Activated T-cell treated with anti-CD3 and anti-CD28 coated beads, Interleukin-2, amount 50 U/mL, for 24 hours (primary cell): ENCODE measurements at regions not wholly inside any gene's neighbourhood (a gene's known extent, or its start where the extent isn't known, plus 50 kb on each side); places are given as distances from the start of the nearest gene placed in this dataset.

ENCODE experiments used
- DNase-seq: peaks from one replicate; pipeline ENCODE4 v3.0.0-alpha.2; 2020
- H3K27ac Mint-ChIP-seq: 2 replicates; pipeline ENCODE4 v1.8.0; 2020; ENCODE audit warnings: mild to moderate bottlenecking, mixed read lengths
- H3K27me3 Mint-ChIP-seq: 2 replicates; pipeline ENCODE4 v1.8.0; 2020; ENCODE audit warnings: mixed read lengths
- H3K36me3 Mint-ChIP-seq: 2 replicates; pipeline ENCODE4 v1.8.0; 2020; ENCODE audit warnings: low read depth, mixed read lengths
- H3K4me1 Mint-ChIP-seq: 2 replicates; pipeline ENCODE4 v1.8.0; 2020; ENCODE audit warnings: low read depth, mixed read lengths
- H3K4me3 Mint-ChIP-seq: 2 replicates; pipeline ENCODE4 v1.8.0; 2020; ENCODE audit warnings: mild to moderate bottlenecking, moderate library complexity, mixed read lengths
- H3K9me3 Mint-ChIP-seq: 2 replicates; pipeline ENCODE4 v1.8.0; 2020; ENCODE audit warnings: mixed read lengths

- peaks cover 4% of the 10 kb centered on the region for H3K4me1 Mint-ChIP-seq
- no peaks in the 10 kb centered on the region for H3K9me3 Mint-ChIP-seq
- H3K27me3 Mint-ChIP-seq: no peaks in the 10 kb centered on the region
- no peak overlapping the region for H3K27ac Mint-ChIP-seq
- DNase-seq: no peak
- H3K4me3 Mint-ChIP-seq: no peak overlapping the region
- H3K36me3 Mint-ChIP-seq: no peaks in the 10 kb centered on the region
Measured at GRCh38 chr6:143581835-143582480, 70.4 kb upstream of the FUCA2 start.

- Mint-ChIP-seq H3K4me3 (no peak overlapping the region), H3K27me3 (no peaks in the 10 kb centered on the region), H3K9me3 (no peaks in the 10 kb centered on the region), H3K36me3 (no peaks in the 10 kb centered on the region), H3K27ac (no peak overlapping the region), H3K4me1 (peaks cover 6% of the 10 kb centered on the region)
- DNase-seq: no peak
Measured at GRCh38 chr6:143579703-143580102, 68.2 kb upstream of the FUCA2 start.

- no peak overlapping the region for H3K4me3 Mint-ChIP-seq
- no peaks in the 10 kb centered on the region for H3K27me3 Mint-ChIP-seq
- DNase-seq: no peak
- no peaks in the 10 kb centered on the region for H3K9me3 Mint-ChIP-seq
- no peaks in the 10 kb centered on the region for H3K36me3 Mint-ChIP-seq
- no peak overlapping the region for H3K27ac Mint-ChIP-seq
- H3K4me1 Mint-ChIP-seq: peaks cover 6% of the 10 kb centered on the region
Measured at GRCh38 chr6:143578054-143578453, 66.5 kb upstream of the FUCA2 start.

DNA sequence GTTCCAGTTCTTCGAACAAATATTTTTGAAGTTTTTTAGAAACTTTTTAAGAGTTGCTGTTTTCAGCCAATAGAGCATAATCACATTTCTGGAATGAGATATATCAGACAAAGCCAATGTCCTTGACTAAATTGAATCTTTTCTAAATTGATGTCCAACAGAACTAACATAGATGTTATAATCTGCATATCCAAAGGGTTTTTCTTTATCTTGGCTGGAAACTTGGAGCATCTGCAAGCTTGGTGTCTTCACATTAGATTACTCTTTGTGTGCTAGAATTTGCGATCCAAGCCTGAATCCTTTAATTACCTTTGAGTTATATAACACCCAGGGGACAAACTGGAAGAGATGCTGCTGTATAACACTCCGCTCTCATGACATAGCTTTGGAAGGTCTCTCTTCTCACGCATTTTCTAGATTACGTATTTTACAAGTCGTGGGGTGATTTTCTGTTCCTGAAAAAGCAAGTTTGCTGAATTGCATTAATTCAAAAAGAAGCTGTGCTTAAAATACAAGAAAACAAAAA lies 64.4 kb upstream of the FUCA2 start:
- Mint-ChIP-seq H3K4me3 (no peak overlapping the region), H3K4me1 (peaks cover 1% of the 10 kb centered on the region), H3K27ac (no peak overlapping the region), H3K9me3 (no peaks in the 10 kb centered on the region), H3K27me3 (no peaks in the 10 kb centered on the region), H3K36me3 (no peaks in the 10 kb centered on the region)
- DNase-seq: no peak

- no peak for DNase-seq
- Mint-ChIP-seq H3K4me1 (peaks cover 1% of the 10 kb centered on the region), H3K9me3 (no peaks in the 10 kb centered on the region), H3K27ac (no peak overlapping the region), H3K36me3 (no peaks in the 10 kb centered on the region), H3K27me3 (no peaks in the 10 kb centered on the region), H3K4me3 (no peak overlapping the region)
Measured at GRCh38 chr6:143575440-143575839, 63.9 kb upstream of the FUCA2 start.

DNA sequence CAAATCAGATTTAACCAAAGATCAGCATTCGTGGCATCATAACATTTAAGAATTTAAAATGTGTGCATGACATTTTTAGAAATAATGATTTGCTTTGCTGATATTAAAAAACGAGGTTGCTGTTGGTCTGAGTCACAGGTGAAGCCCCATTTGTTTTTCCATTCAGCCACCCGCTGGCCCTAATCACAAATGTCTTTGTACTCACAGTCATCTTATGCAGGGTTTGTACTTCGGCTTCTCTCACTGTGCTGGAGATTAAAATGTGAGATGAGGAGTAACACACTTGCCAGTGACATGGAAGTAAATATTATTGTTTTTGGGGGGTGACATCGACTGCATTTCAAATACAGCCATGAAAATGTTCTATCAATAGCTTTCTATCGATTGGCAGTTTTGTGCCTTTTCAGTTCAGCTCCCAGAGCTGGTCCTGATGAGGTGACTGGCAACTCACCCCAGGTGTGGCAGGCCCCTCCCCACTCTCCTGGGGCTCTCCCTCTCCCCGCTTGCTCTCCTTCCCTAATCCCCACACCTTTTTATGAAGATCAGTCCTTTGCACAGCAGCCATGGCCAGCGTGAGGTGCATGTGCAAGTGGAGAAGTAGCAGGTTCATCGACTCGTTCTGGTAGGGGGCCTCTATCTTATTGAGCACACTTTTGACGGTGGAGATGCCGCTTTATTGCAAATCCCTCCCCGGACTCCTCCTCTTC lies 58.8 kb upstream of the FUCA2 start:
- H3K4me3 Mint-ChIP-seq: no peak overlapping the region
- H3K27me3 Mint-ChIP-seq: no peaks in the 10 kb centered on the region
- H3K4me1 Mint-ChIP-seq: peaks cover 31% of the 10 kb centered on the region
- no peak for DNase-seq
- no peak overlapping the region for H3K27ac Mint-ChIP-seq
- no peaks in the 10 kb centered on the region for H3K9me3 Mint-ChIP-seq
- no peaks in the 10 kb centered on the region for H3K36me3 Mint-ChIP-seq

DNA sequence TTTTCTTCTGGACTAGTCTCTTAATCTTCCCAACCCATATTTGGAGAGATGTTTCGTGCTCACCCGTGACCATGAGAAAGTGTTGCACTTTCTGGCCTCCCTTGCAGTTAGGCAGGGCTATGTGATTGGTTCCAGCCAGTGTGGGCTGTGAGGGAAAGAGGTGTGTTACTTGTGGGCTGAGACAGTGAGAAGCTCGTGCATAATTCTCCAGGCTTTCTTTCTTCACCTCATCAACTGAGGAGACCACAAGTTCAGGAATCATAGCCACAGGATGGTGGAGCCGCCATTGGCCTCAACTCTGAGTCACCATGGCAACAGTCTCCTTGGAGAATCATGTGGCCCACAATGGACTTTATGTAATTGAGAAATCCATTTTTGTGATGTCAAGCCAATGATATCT lies 57.5 kb upstream of the FUCA2 start:
- Mint-ChIP-seq H3K4me1 (peaks cover 30% of the 10 kb centered on the region), H3K4me3 (no peak overlapping the region), H3K9me3 (no peaks in the 10 kb centered on the region), H3K27me3 (no peaks in the 10 kb centered on the region), H3K36me3 (no peaks in the 10 kb centered on the region), H3K27ac (no peak overlapping the region)
- no peak for DNase-seq

- Mint-ChIP-seq H3K27ac (no peak overlapping the region), H3K36me3 (no peaks in the 10 kb centered on the region), H3K27me3 (no peaks in the 10 kb centered on the region), H3K4me1 (peaks cover 29% of the 10 kb centered on the region), H3K9me3 (no peaks in the 10 kb centered on the region), H3K4me3 (no peak overlapping the region)
- no peak for DNase-seq
Measured at GRCh38 chr6:143564484-143565017, 53.0 kb upstream of the FUCA2 start.

DNA sequence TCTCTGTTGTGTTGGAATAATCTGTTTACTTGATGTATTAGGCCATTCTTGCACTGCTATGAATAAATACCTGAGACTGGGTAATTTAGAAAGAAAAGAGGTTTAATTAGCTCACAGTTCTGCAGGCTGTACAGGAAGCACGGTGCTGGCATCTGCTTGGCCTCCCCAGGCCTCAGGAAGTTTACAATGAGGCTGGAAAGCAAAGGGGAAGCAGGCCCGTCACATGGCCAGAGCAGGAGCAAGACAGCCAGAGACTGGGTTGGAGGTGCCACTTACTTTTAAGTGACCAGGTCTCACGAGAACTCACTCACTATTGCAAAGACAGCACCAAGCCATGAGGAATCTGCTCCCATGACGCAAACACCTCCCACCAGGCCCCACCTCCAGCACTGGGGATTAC lies 50.6 kb upstream of the FUCA2 start:
- H3K4me1 Mint-ChIP-seq: peaks cover 16% of the 10 kb centered on the region
- H3K36me3 Mint-ChIP-seq: no peaks in the 10 kb centered on the region

More for the DNA sequence above, 50.6 kb upstream of the FUCA2 start:
- no peak overlapping the region for H3K27ac Mint-ChIP-seq
- DNase-seq: no peak
- no peaks in the 10 kb centered on the region for H3K9me3 Mint-ChIP-seq
- no peak overlapping the region for H3K4me3 Mint-ChIP-seq
- no peaks in the 10 kb centered on the region for H3K27me3 Mint-ChIP-seq
